ENCODE measurements at regions not wholly inside any gene's neighbourhood (a gene's known extent, or its start where the extent isn't known, plus 50 kb on each side); places are given as distances from the start of the nearest gene placed in this dataset.

DNA sequence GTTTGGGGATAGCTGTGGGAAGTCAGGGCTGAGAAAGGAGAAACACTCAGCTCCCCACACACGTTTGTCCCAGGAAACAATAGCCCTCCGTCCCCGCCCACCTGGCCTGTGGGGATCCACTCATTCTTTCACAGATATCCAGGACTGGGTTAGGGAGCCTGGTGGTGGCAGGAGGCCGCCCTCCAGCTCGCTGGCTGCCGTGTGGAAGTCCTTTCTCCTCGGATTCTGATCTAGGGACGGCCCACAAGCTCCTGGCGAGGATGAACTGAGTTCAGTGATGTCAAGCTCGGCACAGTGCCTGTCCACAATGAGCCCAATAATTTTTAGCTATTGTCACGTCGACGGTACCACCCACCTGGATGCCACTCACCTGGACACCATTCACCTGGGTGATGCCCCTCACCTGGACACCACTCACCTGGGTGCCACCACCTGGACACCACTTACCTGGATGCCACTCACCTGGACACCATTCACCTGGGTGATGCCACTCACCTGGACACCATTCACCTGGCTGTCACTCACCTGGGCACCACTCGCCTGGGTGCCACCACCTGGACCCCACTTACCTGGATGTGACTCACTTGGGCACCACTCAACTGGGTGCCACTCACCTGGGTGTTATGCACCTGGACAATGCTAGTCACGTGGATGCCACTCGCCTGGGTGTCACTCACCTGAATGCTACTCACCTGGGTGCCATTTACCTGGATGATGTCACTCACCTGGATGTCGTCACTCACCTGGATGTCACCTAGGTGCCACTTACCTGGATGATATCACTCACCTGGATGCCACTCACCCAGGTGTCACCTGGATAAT lies 172.5 kb upstream of the FOXF1 start:
- Mint-ChIP-seq H3K36me3 (ENCODE audit: low read depth, unreplicated experiment) (no peaks in the 10 kb centered on the region), H3K9me3 (ENCODE audit: unreplicated experiment) (no peaks in the 10 kb centered on the region), H3K27ac (ENCODE audit: unreplicated experiment) (no peak overlapping the region), H3K4me1 (ENCODE audit: low read depth, unreplicated experiment) (no peaks in the 10 kb centered on the region), H3K4me3 (ENCODE audit: unreplicated experiment) (no peak overlapping the region), H3K27me3 (ENCODE audit: low read depth, unreplicated experiment) (peaks cover 69% of the 10 kb centered on the region)
- Histone ChIP-seq H3K27ac (ENCODE audit: low read depth, low read length) (no peak overlapping the region), H3K79me2 (ENCODE audit: insufficient read depth, low read length) (no peaks in the 10 kb centered on the region), H3K9me3 (ENCODE audit: insufficient read depth, low read depth, low read length) (no peaks in the 10 kb centered on the region), H3K4me2 (ENCODE audit: low read length) (no peak overlapping the region), H3K36me3 (ENCODE audit: insufficient read depth, low read length) (no peaks in the 10 kb centered on the region), H3K4me1 (ENCODE audit: insufficient read depth, low read length) (peaks cover 13% of the 10 kb centered on the region), H3K9ac (ENCODE audit: low read length) (no peak overlapping the region), H3K27me3 (ENCODE audit: insufficient read depth, low read length) (peaks cover 4% of the 10 kb centered on the region), H3K4me3 (ENCODE audit: insufficient read depth, low read depth, low read length) (no peak overlapping the region), H4K20me1 (ENCODE audit: insufficient read depth, low read length) (no peaks in the 10 kb centered on the region), H2AFZ (ENCODE audit: low read depth, low read length) (no peak overlapping the region)
- TF ChIP-seq EZH2 (IDR thresholded peaks at IDR 0.05; ENCODE audit: insufficient read depth, low read length) = no peak
- TF ChIP-seq, protein P1, sequence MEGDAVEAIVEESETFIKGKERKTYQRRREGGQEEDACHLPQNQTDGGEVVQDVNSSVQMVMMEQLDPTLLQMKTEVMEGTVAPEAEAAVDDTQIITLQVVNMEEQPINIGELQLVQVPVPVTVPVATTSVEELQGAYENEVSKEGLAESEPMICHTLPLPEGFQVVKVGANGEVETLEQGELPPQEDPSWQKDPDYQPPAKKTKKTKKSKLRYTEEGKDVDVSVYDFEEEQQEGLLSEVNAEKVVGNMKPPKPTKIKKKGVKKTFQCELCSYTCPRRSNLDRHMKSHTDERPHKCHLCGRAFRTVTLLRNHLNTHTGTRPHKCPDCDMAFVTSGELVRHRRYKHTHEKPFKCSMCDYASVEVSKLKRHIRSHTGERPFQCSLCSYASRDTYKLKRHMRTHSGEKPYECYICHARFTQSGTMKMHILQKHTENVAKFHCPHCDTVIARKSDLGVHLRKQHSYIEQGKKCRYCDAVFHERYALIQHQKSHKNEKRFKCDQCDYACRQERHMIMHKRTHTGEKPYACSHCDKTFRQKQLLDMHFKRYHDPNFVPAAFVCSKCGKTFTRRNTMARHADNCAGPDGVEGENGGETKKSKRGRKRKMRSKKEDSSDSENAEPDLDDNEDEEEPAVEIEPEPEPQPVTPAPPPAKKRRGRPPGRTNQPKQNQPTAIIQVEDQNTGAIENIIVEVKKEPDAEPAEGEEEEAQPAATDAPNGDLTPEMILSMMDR (IDR thresholded peaks at IDR 0.05; ENCODE audit: insufficient read depth, low read depth, low read length) = no peak
- FAIRE-seq (no peak), DNase-seq (ENCODE audit: low read depth) (no peak)

DNA sequence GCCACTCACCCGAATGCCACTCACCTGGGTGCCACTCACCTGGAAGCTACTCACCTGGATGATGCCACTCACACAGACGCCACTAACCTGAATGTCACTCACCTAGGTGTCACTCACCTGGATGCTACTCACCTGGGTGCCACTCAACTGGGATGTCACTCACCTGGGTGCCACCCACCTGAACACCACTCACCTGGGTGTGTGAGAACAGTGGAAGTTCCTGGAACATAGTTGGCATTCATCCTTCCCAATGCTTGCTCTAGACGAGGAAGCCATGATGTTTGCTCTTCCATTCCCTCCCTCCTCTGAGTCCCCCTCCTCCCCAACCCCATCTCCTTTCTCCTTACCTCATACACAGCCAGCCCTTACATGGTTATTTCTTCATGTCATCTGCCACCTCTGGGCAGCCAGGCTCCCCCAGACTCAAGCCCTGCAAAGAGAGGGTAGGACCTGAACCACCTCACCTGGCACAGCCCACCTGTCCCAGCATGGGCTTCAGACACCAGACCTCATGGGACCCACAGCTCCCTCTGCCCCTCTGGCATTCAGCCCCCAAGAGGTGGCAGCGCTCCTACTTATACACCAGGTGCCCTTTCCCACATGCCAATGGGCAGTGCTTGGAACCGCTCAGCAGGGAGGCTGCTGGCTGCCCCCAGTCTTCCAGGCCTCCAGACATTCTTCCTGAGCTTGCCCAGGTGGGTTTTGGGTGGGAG lies 171.8 kb upstream of the FOXF1 start:
- no peaks in the 10 kb centered on the region for H3K9me3 ChIP-seq (ENCODE audit: insufficient read depth, low read depth, low read length)
- H3K9me3 Mint-ChIP-seq (ENCODE audit: unreplicated experiment) = no peaks in the 10 kb centered on the region
- H3K27me3 ChIP-seq (ENCODE audit: insufficient read depth, low read length) = peaks cover 3% of the 10 kb centered on the region
- no peak overlapping the region for H2AFZ ChIP-seq (ENCODE audit: low read depth, low read length)
- FAIRE-seq (no peak), DNase-seq (ENCODE audit: low read depth) (no peak)
- peaks cover 20% of the 10 kb centered on the region for H3K4me1 ChIP-seq (ENCODE audit: insufficient read depth, low read length)
- H3K27me3 Mint-ChIP-seq (ENCODE audit: low read depth, unreplicated experiment) = peaks cover 69% of the 10 kb centered on the region
- no peak overlapping the region for H3K4me2 ChIP-seq (ENCODE audit: low read length)
- no peaks in the 10 kb centered on the region for H3K36me3 ChIP-seq (ENCODE audit: insufficient read depth, low read length)
- H4K20me1 ChIP-seq (ENCODE audit: insufficient read depth, low read length) = no peaks in the 10 kb centered on the region
- no peak overlapping the region for H3K27ac ChIP-seq (ENCODE audit: low read depth, low read length)
- no peak overlapping the region for H3K9ac ChIP-seq (ENCODE audit: low read length)
- H3K27ac Mint-ChIP-seq (ENCODE audit: unreplicated experiment) = no peak overlapping the region
- no peak for TF ChIP-seq EZH2 (IDR thresholded peaks at IDR 0.05; ENCODE audit: insufficient read depth, low read length)
- TF ChIP-seq, protein P1 (IDR thresholded peaks at IDR 0.05; ENCODE audit: insufficient read depth, low read depth, low read length) = no peak
- H3K79me2 ChIP-seq (ENCODE audit: insufficient read depth, low read length) = no peaks in the 10 kb centered on the region
- H3K4me3 ChIP-seq (ENCODE audit: insufficient read depth, low read depth, low read length) = no peak overlapping the region
- H3K4me3 Mint-ChIP-seq (ENCODE audit: unreplicated experiment) = no peak overlapping the region
- no peaks in the 10 kb centered on the region for H3K36me3 Mint-ChIP-seq (ENCODE audit: low read depth, unreplicated experiment)
- H3K4me1 Mint-ChIP-seq (ENCODE audit: low read depth, unreplicated experiment) = no peaks in the 10 kb centered on the region

Measured in astrocyte (in vitro differentiated cells and primary cell).